ENCODE measurements at regions not wholly inside any gene's neighbourhood (a gene's known extent, or its start where the extent isn't known, plus 50 kb on each side); places are given as distances from the start of the nearest gene placed in this dataset.

GRCh38 chrX:37904833-37905232, 57.5 kb upstream of the DYNLT3 start:
- Histone ChIP-seq H3K27ac (no peak overlapping the region), H3K9me3 (no peaks in the 10 kb centered on the region), H3K4me1 (peaks cover 0 to 11% (median 0%) of the 10 kb centered on the region in 3 donors), H3K36me3 (no peaks in the 10 kb centered on the region), H3K27me3 (peaks cover 14% of the 10 kb centered on the region), H3K4me3 (no peak overlapping the region)
- ATAC-seq, result no peak
- 100% methylated on average over 2 of the region's 2 CpGs; no CpG with 5 or more reads in 1 of the 2 donors for WGBS, 2 donors (ENCODE audit: low coverage in 1 of 2)
- TF ChIP-seq EP300 (IDR thresholded peaks at IDR 0.05), result no peak
- no peak for TF ChIP-seq POLR2A (IDR thresholded peaks at IDR 0.05)
- TF ChIP-seq POLR2AphosphoS5 (IDR thresholded peaks at IDR 0.05), result no peak
- no peak for TF ChIP-seq CTCF (IDR thresholded peaks at IDR 0.05)

GRCh38 chrX:37905436-37906147, 58.2 kb upstream of the DYNLT3 start:
- Histone ChIP-seq H3K4me3 (no peak overlapping the region), H3K9me3 (no peaks in the 10 kb centered on the region), H3K36me3 (no peaks in the 10 kb centered on the region), H3K4me1 (peaks cover 0 to 11% (median 0%) of the 10 kb centered on the region in 3 donors), H3K27ac (no peak overlapping the region), H3K27me3 (peaks cover 14% of the 10 kb centered on the region)
- TF ChIP-seq CTCF (IDR thresholded peaks at IDR 0.05) (no peak), EP300 (IDR thresholded peaks at IDR 0.05) (no peak), POLR2A (IDR thresholded peaks at IDR 0.05) (no peak), POLR2AphosphoS5 (IDR thresholded peaks at IDR 0.05) (no peak)
- no peak for ATAC-seq
- WGBS, 2 donors (ENCODE audit: low coverage in 1 of 2), result 0% methylated on average over 7 of the region's 36 CpGs; no CpG with 5 or more reads in 1 of the 2 donors

- Histone ChIP-seq H3K27ac (no peak overlapping the region), H3K9me3 (no peaks in the 10 kb centered on the region), H3K4me3 (no peak overlapping the region), H3K27me3 (peaks cover 14% of the 10 kb centered on the region), H3K36me3 (no peaks in the 10 kb centered on the region), H3K4me1 (peaks cover 0 to 11% (median 0%) of the 10 kb centered on the region in 3 donors)
- TF ChIP-seq CTCF (IDR thresholded peaks at IDR 0.05) (no peak), EP300 (IDR thresholded peaks at IDR 0.05) (no peak), POLR2AphosphoS5 (IDR thresholded peaks at IDR 0.05) (no peak), POLR2A (IDR thresholded peaks at IDR 0.05) (no peak)
- 48 to 62% methylated on average over 6 to 9 of the region's 11 CpGs for WGBS, 2 donors (ENCODE audit: low coverage in 1 of 2)
- no peak for ATAC-seq
These were observed 59.0 kb upstream of the DYNLT3 start for GRCh38 chrX:37906357-37906756.

DNA sequence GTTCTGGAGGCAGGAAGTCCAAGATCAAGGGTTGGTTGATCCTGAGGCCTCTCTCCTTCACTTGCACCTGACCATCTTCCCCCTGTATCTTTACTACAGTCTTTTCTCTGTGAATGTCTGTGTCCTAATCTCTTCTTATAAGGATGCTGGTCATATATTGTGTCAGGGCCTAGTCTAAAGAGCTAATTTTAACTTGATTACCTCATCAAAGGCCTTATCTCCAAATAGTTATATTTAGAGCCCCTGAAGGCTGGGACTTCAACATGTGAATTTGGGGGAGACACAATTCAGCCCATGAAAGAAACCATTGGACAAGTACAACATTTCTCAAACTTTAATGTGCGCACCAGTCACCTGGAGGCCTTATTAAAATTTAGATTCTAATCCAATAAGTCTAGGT, 62.8 kb upstream of the DYNLT3 start:
- WGBS, 2 donors (ENCODE audit: low coverage in 1 of 2), result 100% methylated on average over 1 of the region's 1 CpG; no CpG with 5 or more reads in 1 of the 2 donors

More for the DNA sequence above, 62.8 kb upstream of the DYNLT3 start:
- Histone ChIP-seq H3K36me3 (no peaks in the 10 kb centered on the region), H3K27ac (no peak overlapping the region), H3K4me3 (no peak overlapping the region), H3K27me3 (peaks cover 11% of the 10 kb centered on the region), H3K9me3 (no peaks in the 10 kb centered on the region), H3K4me1 (peaks cover 0 to 11% (median 0%) of the 10 kb centered on the region in 3 donors)
- TF ChIP-seq POLR2A (IDR thresholded peaks at IDR 0.05) (no peak), POLR2AphosphoS5 (IDR thresholded peaks at IDR 0.05) (no peak), EP300 (IDR thresholded peaks at IDR 0.05) (no peak), CTCF (IDR thresholded peaks at IDR 0.05) (no peak)
- no peak for ATAC-seq
